GM10266 (cell line): ENCODE measurements at regions not wholly inside any gene's neighbourhood (a gene's known extent, or its start where the extent isn't known, plus 50 kb on each side); places are given as distances from the start of the nearest gene placed in this dataset.
"Not testable (repeated sequence)": the region's sequence is repeated elsewhere in the genome, so short reads cannot be mapped to it uniquely, and the experiment has no call there.

Experiments
- DNase-seq: peaks from one replicate; pipeline ENCODE4 v3.0.0; 2012; ENCODE audit errors: extremely low spot score
- CTCF ChIP-seq: IDR thresholded peaks from 2 replicates; pipeline ENCODE4 v1.5.1; 2012; ENCODE audit warnings: mild to moderate bottlenecking, low read depth; ENCODE audit not compliant: control insufficient read depth, insufficient read depth; ENCODE audit errors: missing control alignments

GRCh38 chr5:33203931-33204330 is 236.8 kb upstream of the TARS1 start:
- no peak for TF ChIP-seq CTCF
- DNase-seq = no peak

GRCh38 chr5:33205079-33205478 is 235.7 kb upstream of the TARS1 start:
- no peak for TF ChIP-seq CTCF
- DNase-seq = no peak

- TF ChIP-seq CTCF = no peak
- DNase-seq = no peak
Measured at GRCh38 chr5:33205727-33206410, 234.9 kb upstream of the TARS1 start.

GRCh38 chr5:33206962-33207506 is 233.7 kb upstream of the TARS1 start:
- TF ChIP-seq CTCF = no peak
- no peak for DNase-seq

GRCh38 chr5:33209252-33209651 is 231.5 kb upstream of the TARS1 start:
- DNase-seq = no peak
- TF ChIP-seq CTCF = no peak

- not testable (repeated sequence) for DNase-seq
Measured at GRCh38 chr5:33210221-33210620, 230.5 kb upstream of the TARS1 start.

- no peak for TF ChIP-seq CTCF
- DNase-seq = no peak
Measured at GRCh38 chr5:33210978-33211377, 229.8 kb upstream of the TARS1 start.
